GM21390 (cell line): ENCODE measurements at regions not wholly inside any gene's neighbourhood (a gene's known extent, or its start where the extent isn't known, plus 50 kb on each side); places are given as distances from the start of the nearest gene placed in this dataset.
"Not testable (repeated sequence)": the region's sequence is repeated elsewhere in the genome, so short reads cannot be mapped to it uniquely, and the experiment has no call there.

Source experiments
- ATAC-seq: cut with Tn5 transposase; IDR thresholded peaks from one replicate; pipeline ENCODE4 v1.9.1; 2021; ENCODE audit not compliant: unreplicated experiment

- ATAC-seq: no peak
These were observed 57.3 kb downstream of the MED10 start for GRCh38 chr5:6321078-6321477.

- ATAC-seq: no peak
These were observed 59.2 kb downstream of the MED10 start for GRCh38 chr5:6319116-6319515.

- no peak for ATAC-seq
These were observed 61.1 kb downstream of the MED10 start for GRCh38 chr5:6317116-6317798.

- ATAC-seq: no peak
These were observed 62.8 kb downstream of the MED10 start for GRCh38 chr5:6315580-6315979.

GRCh38 chr5:6311568-6312501 is 66.5 kb downstream of the MED10 start:
- ATAC-seq: no peak

GRCh38 chr5:6309949-6310348 is 68.4 kb downstream of the MED10 start:
- no peak for ATAC-seq

- ATAC-seq: no peak
These were observed 69.7 kb downstream of the MED10 start for GRCh38 chr5:6308683-6309082.

- no peak for ATAC-seq
These were observed 71.0 kb downstream of the MED10 start for GRCh38 chr5:6307304-6307703.

- ATAC-seq: no peak
These were observed 72.5 kb downstream of the MED10 start for GRCh38 chr5:6305853-6306252.

GRCh38 chr5:6302684-6303083 is 75.7 kb downstream of the MED10 start:
- no peak for ATAC-seq

GRCh38 chr5:6302075-6302474 is 76.3 kb downstream of the MED10 start:
- no peak for ATAC-seq

GRCh38 chr5:6296524-6296923 is 81.8 kb downstream of the MED10 start:
- no peak for ATAC-seq

GRCh38 chr5:6291961-6292360 is 86.4 kb downstream of the MED10 start:
- no peak for ATAC-seq

- no peak for ATAC-seq
These were observed 89.1 kb downstream of the MED10 start for GRCh38 chr5:6289239-6289638.

GRCh38 chr5:6287176-6287575 is 91.2 kb downstream of the MED10 start:
- ATAC-seq: no peak

GRCh38 chr5:6286404-6286803 is 91.9 kb downstream of the MED10 start:
- no peak for ATAC-seq

GRCh38 chr5:6284491-6284890 is 93.9 kb downstream of the MED10 start:
- ATAC-seq: not testable (repeated sequence)

GRCh38 chr5:6282352-6282751 is 96.0 kb downstream of the MED10 start:
- no peak for ATAC-seq

- no peak for ATAC-seq
These were observed 96.5 kb downstream of the MED10 start for GRCh38 chr5:6281818-6282217.

- ATAC-seq: no peak
These were observed 97.8 kb downstream of the MED10 start for GRCh38 chr5:6280425-6281100.

GRCh38 chr5:6279607-6280006 is 98.7 kb downstream of the MED10 start:
- ATAC-seq: no peak
